ENCODE measurements at regions not wholly inside any gene's neighbourhood (a gene's known extent, or its start where the extent isn't known, plus 50 kb on each side); places are given as distances from the start of the nearest gene placed in this dataset.
"Not testable (repeated sequence)": the region's sequence is repeated elsewhere in the genome, so short reads cannot be mapped to it uniquely, and the experiment has no call there.

GRCh38 chr12:61250303-61250702 lies 1009.9 kb upstream of the USP15 start:
- no peak for DNase-seq (ENCODE audit: low read depth)
- no peak for TF ChIP-seq CTCF (conservative IDR thresholded peaks at IDR 0.05; ENCODE audit: control insufficient read depth, insufficient read depth, low read depth, low read length)
- H3K4me3 ChIP-seq (ENCODE audit: control insufficient read depth, low read depth, low read length) = no peak overlapping the region

GRCh38 chr12:61251076-61251475 lies 1009.1 kb upstream of the USP15 start:
- H3K4me3 ChIP-seq (ENCODE audit: control insufficient read depth, low read depth, low read length) = no peak overlapping the region
- TF ChIP-seq CTCF (conservative IDR thresholded peaks at IDR 0.05; ENCODE audit: control insufficient read depth, insufficient read depth, low read depth, low read length) = no peak
- DNase-seq (ENCODE audit: low read depth) = no peak

GRCh38 chr12:61254225-61254624 lies 1006.0 kb upstream of the USP15 start:
- TF ChIP-seq CTCF (conservative IDR thresholded peaks at IDR 0.05; ENCODE audit: control insufficient read depth, insufficient read depth, low read depth, low read length) = no peak
- H3K4me3 ChIP-seq (ENCODE audit: control insufficient read depth, low read depth, low read length) = no peak overlapping the region
- no peak for DNase-seq (ENCODE audit: low read depth)

- H3K4me3 ChIP-seq (ENCODE audit: control insufficient read depth, low read depth, low read length); DNase-seq (ENCODE audit: low read depth): not testable (repeated sequence)
Measured at GRCh38 chr12:61264294-61264693, 995.9 kb upstream of the USP15 start.

GRCh38 chr12:61267474-61267873 lies 992.7 kb upstream of the USP15 start:
- H3K4me3 ChIP-seq (ENCODE audit: control insufficient read depth, low read depth, low read length) = no peak overlapping the region
- no peak for DNase-seq (ENCODE audit: low read depth)
- no peak for TF ChIP-seq CTCF (conservative IDR thresholded peaks at IDR 0.05; ENCODE audit: control insufficient read depth, insufficient read depth, low read depth, low read length)

- no peak for DNase-seq (ENCODE audit: low read depth)
- H3K4me3 ChIP-seq (ENCODE audit: control insufficient read depth, low read depth, low read length) = no peak overlapping the region
- TF ChIP-seq CTCF (conservative IDR thresholded peaks at IDR 0.05; ENCODE audit: control insufficient read depth, insufficient read depth, low read depth, low read length) = no peak
Measured at GRCh38 chr12:61272441-61272840, 987.8 kb upstream of the USP15 start.

GRCh38 chr12:61282790-61283575 lies 977.2 kb upstream of the USP15 start:
- no peak for DNase-seq (ENCODE audit: low read depth)
- H3K4me3 ChIP-seq (ENCODE audit: control insufficient read depth, low read depth, low read length) = no peak overlapping the region
- no peak for TF ChIP-seq CTCF (conservative IDR thresholded peaks at IDR 0.05; ENCODE audit: control insufficient read depth, insufficient read depth, low read depth, low read length)

All from fibroblast of mammary gland (primary cell).